Activated CD8-positive, alpha-beta memory T cell treated with anti-CD3 and anti-CD28 coated beads, Interleukin-2, amount 50 U/mL, for 1 hour (primary cell): ENCODE measurements at regions not wholly inside any gene's neighbourhood (a gene's known extent, or its start where the extent isn't known, plus 50 kb on each side); places are given as distances from the start of the nearest gene placed in this dataset.

Experiments used
- DNase-seq: peaks from one replicate; pipeline ENCODE4 v3.0.0-alpha.2; 2020; ENCODE audit errors: extremely low read depth

DNA sequence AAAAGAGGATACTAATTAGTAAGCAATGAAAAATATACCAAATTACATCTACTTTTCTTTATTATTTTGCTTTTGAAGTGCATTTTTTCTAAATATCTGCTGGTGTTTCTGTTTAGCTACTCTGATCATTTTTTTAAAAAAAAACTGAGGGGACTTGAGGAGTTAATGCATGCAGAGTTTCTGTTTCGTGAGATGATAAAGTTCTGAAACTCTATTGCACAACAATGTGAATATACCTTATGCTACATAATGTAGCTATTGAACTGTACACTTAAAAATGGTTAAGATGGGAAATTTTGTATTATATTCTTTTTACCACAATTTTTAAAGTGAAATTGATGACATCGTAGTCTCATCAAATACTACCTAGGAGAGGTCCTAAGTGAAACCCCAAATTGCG, 288.3 kb upstream of the NR4A3 start:
- DNase-seq = no peak

DNA sequence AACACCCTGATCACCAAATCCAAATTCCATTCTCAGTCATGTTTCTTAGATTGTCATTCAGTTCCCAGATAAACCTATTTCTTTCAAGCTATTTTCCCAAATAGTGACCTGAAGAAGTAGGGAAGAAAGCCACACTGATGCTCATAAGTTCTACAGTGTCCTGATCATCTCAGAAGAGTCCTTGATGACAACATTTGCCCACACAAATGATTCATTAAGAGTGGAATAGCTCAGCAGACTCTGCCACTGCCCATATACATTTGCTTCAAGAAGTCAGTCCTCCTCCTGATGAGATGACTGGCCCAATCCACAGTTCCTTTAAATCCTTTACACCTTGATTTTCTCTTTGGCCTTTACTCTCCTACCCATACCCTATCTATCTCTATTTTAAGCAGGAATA, 283.7 kb upstream of the NR4A3 start:
- DNase-seq = no peak

DNA sequence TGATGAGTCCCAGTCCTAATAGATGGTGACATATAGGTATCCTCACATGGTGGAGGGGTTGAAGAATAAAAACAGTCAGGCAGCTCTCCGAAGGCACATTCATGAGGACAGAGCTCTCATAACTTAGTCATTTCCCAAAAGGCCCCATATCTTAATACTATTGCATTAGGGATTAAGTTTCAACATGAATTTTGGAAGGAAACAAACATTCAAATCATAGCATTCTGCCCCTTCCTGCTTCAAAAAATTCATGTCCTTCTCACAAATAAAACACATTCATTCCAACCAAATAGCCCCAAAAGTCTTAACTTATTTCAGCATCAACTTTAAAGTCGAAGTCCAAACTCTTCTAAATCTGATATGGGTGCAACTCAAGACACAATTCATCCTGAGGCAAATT, 277.2 kb upstream of the NR4A3 start:
- DNase-seq = no peak

GRCh38 chr9:99549441-99549840, 272.2 kb upstream of the NR4A3 start:
- no peak for DNase-seq

DNA sequence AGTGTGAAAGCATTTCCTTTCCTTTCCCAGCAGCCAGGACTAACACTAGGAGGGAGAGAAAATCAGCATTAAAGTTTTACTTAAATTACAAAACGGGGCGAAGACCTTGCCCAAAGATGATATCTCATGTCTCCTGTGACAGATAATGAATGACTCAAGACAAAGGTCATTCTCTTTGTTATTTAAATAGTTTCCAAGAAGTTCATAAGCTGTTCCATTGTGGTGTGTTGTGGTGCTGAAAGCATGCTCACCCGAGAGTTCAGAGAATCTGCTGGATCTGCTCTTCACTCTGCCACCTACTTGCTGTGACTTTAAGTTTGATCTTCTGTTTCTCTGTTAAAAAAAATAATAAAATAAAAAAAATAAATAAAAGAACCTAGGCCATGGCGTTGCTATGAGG, 265.9 kb upstream of the NR4A3 start:
- no peak for DNase-seq

GRCh38 chr9:99556998-99557397, 264.7 kb upstream of the NR4A3 start:
- DNase-seq = no peak

GRCh38 chr9:99557816-99558215, 263.9 kb upstream of the NR4A3 start:
- no peak for DNase-seq

DNA sequence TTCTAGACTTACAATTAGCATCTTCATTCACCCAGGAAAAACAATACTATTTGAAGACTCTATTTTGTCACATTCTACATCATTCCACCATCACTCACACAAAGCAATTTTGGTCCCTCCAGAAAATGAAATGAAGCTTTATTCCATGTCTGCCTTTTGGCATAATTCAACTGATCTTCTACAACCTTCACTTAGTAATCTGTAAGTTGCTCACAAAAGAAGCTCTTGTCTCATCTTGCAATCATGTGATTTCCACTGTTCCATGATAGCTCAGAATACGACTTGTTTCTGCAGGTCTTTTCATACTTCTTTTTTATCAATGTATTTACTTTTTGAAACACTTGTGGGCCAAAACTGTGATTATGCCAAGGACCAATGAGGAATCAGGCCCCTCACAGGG, 261.9 kb upstream of the NR4A3 start:
- DNase-seq = no peak

- no peak for DNase-seq
These were observed 261.1 kb upstream of the NR4A3 start for GRCh38 chr9:99560561-99560960.

DNA sequence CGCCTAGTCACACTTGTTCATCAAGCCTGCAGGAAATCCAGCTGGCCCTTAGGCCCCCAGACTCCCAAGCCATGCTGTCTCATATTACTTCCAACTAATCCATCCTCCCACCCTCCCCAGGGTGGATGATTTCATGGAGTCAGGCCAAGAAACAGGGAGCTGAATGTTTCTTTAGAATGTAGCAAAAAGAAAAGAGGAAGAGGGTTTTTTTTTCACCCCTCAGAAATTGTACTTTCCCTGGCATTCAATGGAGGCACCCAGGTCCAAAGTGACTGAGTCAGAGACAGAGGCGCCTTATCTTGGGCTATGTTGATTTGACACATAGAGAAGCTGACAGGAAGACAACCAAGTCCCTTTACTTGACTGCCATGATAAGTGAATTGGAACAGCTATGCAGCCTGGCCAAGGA, 260.2 kb upstream of the NR4A3 start:
- DNase-seq = no peak

DNA sequence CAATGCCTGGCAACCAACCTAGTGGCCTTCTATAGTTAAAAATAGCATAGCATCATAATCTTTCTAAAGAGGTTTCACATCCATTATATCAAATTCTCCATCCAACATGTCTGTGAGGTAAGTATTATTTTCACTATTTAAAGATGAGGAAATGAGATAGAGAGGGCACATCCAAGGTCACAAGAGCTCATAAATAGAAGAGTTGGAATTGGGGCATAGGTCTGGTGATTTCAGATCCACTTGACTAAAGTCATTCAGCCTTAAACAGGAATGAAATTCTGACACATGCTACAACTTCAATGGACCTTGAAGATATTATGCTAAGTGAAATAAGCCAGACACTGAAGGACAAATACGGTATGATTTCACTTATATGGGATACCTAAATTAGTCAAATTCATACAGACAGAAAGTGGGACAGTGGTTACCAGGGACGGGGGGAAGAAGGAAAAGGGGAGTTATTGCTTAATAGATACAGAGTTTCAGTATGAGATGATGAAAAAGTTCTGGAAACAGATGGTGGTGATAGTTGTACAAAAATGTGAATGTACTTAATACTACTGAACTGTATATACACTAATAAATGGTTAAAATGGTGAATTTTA, 259.6 kb upstream of the NR4A3 start:
- no peak for DNase-seq

DNA sequence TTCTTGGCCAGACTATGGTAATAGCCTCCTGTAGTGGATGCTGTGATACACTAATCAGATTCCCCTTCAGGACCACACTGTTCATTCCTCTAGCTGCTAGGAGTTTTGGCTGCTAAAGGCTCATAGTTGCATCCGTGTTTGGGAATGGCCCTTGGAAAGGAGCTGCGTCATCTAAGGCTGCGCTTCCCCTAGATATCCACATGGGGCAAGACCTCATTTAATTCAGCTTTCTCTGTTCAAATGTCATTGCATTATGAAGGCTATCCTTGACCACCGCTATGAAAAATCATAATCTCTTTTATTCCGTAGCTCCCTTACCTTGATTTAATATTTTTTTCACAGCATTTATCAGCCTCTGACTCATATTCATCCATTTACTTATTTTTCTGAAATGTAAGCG, 258.3 kb upstream of the NR4A3 start:
- no peak for DNase-seq

GRCh38 chr9:99565203-99565602, 256.5 kb upstream of the NR4A3 start:
- DNase-seq = no peak

- no peak for DNase-seq
These were observed 254.2 kb upstream of the NR4A3 start for GRCh38 chr9:99567436-99567835.

DNA sequence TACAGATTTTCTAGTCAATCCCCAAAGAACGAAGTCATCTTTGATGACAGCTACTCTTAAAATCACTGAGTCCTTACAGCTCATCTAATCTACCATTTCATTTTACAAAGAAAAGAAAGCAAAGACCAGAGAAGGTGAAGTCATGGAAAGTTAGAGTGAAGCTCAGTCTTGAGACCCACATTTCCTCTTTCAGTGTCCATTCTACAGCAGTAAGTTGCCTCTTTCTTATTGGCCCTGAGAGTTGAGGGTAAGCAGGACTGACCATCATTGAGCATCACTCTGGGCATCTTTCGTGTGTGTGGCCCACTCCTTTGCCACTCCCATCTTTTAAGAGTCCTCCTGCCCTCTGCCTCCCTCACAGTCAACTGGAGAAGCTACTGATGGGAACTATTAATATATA, 251.8 kb upstream of the NR4A3 start:
- DNase-seq = no peak

GRCh38 chr9:99572567-99572966, 249.1 kb upstream of the NR4A3 start:
- DNase-seq = no peak

GRCh38 chr9:99573085-99573484, 248.6 kb upstream of the NR4A3 start:
- DNase-seq = no peak

- DNase-seq = no peak
These were observed 247.8 kb upstream of the NR4A3 start for GRCh38 chr9:99573886-99574285.

DNA sequence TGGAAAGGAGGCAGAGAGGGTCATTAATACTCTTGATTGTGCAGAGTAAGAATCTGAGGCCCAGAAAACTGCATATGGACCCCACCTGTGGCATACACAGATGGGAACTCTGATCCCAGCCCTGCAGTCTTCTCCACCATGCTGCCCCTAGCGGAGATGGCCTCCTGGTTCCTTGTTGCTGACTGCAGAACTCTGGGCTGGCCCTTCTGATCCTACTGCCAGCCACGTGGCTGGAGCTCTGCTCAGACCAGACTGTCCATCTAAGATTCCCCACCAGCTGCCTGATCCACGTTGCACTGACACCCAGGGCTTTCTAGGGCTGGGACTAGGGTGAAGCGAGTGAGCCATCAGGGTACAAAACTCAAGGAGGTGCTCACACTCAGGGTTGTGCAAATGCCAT, 245.7 kb upstream of the NR4A3 start:
- DNase-seq = no peak

- no peak for DNase-seq
These were observed 244.8 kb upstream of the NR4A3 start for GRCh38 chr9:99576876-99577275.

- no peak for DNase-seq
These were observed 244.3 kb upstream of the NR4A3 start for GRCh38 chr9:99577351-99577750.

DNA sequence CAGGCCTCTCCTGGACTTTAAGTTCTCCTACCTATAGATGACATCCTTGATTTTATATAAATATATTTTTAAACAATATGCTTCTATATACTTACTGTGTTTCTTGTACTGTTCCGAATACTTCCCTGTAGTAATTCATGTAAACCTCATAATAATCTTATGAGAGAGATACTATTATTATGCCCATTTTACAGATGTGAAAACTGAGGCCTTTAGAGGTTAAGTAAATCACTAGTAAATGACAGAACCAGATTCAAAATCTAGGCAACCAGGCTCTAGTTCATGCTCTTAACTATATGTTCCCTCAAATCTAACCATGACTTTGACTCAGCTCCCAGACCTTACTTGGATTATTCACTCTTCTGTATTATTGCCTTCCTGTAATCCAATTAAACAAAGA, 243.0 kb upstream of the NR4A3 start:
- no peak for DNase-seq

DNA sequence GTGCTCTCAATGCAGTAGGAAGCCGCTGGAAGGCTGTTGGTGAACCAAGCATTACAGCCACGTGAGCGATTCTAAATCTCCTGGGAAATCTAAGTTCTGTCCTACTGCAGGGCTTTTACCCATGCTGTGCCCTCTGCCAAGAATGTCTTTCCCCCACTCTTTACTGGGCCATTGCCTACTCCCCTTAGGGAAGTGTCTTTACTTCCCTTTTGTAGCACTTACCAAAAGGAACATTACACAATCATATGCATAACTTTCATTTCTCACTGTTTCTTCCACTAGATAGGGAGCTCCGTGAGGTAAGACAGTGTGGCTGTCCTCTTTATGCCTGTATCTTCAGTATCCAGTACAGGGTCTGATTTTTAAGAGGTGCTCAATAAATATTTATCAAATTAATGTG, 241.7 kb upstream of the NR4A3 start:
- no peak for DNase-seq

GRCh38 chr9:99582814-99583213, 238.9 kb upstream of the NR4A3 start:
- no peak for DNase-seq

DNA sequence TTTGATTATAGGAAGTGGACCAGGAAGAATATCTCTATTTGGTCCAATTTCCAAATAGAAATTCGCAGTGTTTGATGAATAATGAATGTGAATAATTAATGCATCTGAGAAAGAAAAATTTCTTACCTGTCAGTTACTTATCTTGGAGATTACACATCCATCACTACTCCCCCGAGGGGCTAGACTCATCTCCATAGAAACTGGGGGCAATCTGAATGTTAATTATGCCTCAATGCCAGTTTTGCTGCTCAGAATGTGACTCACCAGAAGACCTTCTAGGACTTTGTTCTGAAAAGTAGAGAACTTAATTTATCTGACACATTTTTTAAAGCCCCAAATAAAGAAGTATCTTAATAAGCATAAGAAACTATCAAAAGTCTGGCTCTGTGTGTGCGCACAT, 233.4 kb upstream of the NR4A3 start:
- DNase-seq = no peak
